Thyroid gland (tissue), 4 donors: ENCODE measurements at regions not wholly inside any gene's neighbourhood (a gene's known extent, or its start where the extent isn't known, plus 50 kb on each side); places are given as distances from the start of the nearest gene placed in this dataset.

Experiments
- POLR2A ChIP-seq, 2 donors: fragments of 450-650 bp; IDR thresholded peaks; one replicate each; pipeline ENCODE4 v1.6.1; 2017; ENCODE audit warnings: antibody characterized with exemption in 2 of 2, mild to moderate bottlenecking in 2 of 2, moderate library complexity in 1 of 2
- TF ChIP-seq, protein P1 (sequence below), 6 experiments: fragments of 200-600 bp in 3 of 6; fragments of 450-650 bp in 3 of 6; sonication (generic) in 3 of 6; IDR thresholded peaks; one replicate each; pipeline ENCODE4 v1.5.1; 2016 to 2019; ENCODE audit warnings: antibody characterized with exemption in 6 of 6, mild to moderate bottlenecking in 2 of 6, inconsistent platforms in 1 of 6, moderate library complexity in 1 of 6

DNA sequence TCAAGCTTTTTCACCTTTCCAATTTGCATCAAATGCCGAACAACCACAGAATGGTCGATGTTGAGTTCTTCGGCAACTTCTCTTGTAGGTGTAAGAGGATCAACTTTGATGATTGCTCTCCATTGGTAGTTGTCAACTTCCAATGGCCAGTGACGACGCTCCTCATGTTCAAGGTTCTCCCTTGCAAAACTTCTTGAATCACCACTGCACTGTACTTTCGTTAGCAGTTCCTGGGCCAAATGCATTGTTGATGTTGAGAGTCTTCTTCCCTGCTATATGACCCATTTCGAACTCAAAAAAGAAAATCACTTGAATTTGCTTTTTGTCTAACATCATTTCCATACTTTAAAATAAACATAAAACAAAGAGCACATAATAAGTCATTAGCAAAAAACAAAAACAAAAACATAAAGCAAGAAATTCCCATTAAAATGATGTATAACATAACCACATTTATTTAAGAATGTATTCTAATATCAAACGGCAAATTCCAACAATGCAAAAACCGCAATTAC, 71.2 kb upstream of the AP4E1 start:
- no peak for TF ChIP-seq POLR2A (IDR thresholded peaks at IDR 0.05)
- TF ChIP-seq, protein P1, sequence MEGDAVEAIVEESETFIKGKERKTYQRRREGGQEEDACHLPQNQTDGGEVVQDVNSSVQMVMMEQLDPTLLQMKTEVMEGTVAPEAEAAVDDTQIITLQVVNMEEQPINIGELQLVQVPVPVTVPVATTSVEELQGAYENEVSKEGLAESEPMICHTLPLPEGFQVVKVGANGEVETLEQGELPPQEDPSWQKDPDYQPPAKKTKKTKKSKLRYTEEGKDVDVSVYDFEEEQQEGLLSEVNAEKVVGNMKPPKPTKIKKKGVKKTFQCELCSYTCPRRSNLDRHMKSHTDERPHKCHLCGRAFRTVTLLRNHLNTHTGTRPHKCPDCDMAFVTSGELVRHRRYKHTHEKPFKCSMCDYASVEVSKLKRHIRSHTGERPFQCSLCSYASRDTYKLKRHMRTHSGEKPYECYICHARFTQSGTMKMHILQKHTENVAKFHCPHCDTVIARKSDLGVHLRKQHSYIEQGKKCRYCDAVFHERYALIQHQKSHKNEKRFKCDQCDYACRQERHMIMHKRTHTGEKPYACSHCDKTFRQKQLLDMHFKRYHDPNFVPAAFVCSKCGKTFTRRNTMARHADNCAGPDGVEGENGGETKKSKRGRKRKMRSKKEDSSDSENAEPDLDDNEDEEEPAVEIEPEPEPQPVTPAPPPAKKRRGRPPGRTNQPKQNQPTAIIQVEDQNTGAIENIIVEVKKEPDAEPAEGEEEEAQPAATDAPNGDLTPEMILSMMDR (IDR thresholded peaks at IDR 0.05), result no peak
